ENCODE measurements at regions not wholly inside any gene's neighbourhood (a gene's known extent, or its start where the extent isn't known, plus 50 kb on each side); places are given as distances from the start of the nearest gene placed in this dataset.

GRCh38 chr4:103928370-103928769 is 208.6 kb upstream of the TACR3 start:
- no peak overlapping the region for H3K27ac Mint-ChIP-seq
- no peaks in the 10 kb centered on the region for H3K4me1 ChIP-seq
- H3K27me3 ChIP-seq = no peaks in the 10 kb centered on the region
- no peaks in the 10 kb centered on the region for H3F3A ChIP-seq (ENCODE audit: low read depth)
- H3K4me3 Mint-ChIP-seq = no peak overlapping the region
- no peaks in the 10 kb centered on the region for H4K20me1 ChIP-seq (ENCODE audit: low read depth)
- H3K36me3 Mint-ChIP-seq = no peaks in the 10 kb centered on the region
- DNase-seq (ENCODE audit: low spot score) = no peak
- H3K27me3 Mint-ChIP-seq (ENCODE audit: insufficient read depth, low read depth) = no peaks in the 10 kb centered on the region
- no peak overlapping the region for H3K4me2 ChIP-seq
- TF ChIP-seq CTCF (IDR thresholded peaks at IDR 0.05) (no peak), EZH2 (IDR thresholded peaks at IDR 0.05) (no peak), EZH2phosphoT487 (IDR thresholded peaks at IDR 0.05) (no peak)
- H3K27ac ChIP-seq = no peak overlapping the region
- H3K9me3 ChIP-seq (ENCODE audit: low read depth) = no peaks in the 10 kb centered on the region
- H2AFZ ChIP-seq (replicated peaks) = no peak overlapping the region
- no peaks in the 10 kb centered on the region for H3K79me2 ChIP-seq (ENCODE audit: low read depth)
- no peak overlapping the region for H3K4me3 ChIP-seq
- no peaks in the 10 kb centered on the region for H3K9me3 Mint-ChIP-seq
- no peak overlapping the region for H3K9ac ChIP-seq
- H3K4me1 Mint-ChIP-seq = no peaks in the 10 kb centered on the region
- no peaks in the 10 kb centered on the region for H3K36me3 ChIP-seq

GRCh38 chr4:103923551-103923950 is 203.8 kb upstream of the TACR3 start:
- no peaks in the 10 kb centered on the region for H3K9me3 Mint-ChIP-seq
- H3K27me3 Mint-ChIP-seq (ENCODE audit: insufficient read depth, low read depth) = no peaks in the 10 kb centered on the region
- H3K36me3 Mint-ChIP-seq = no peaks in the 10 kb centered on the region

GRCh38 chr4:103918214-103918613 is 198.4 kb upstream of the TACR3 start:
- no peak for DNase-seq (ENCODE audit: low spot score)
- Histone ChIP-seq H3K27me3 (no peaks in the 10 kb centered on the region), H3K36me3 (no peaks in the 10 kb centered on the region), H3K4me2 (no peak overlapping the region), H3K4me3 (no peak overlapping the region), H3K27ac (no peak overlapping the region), H3K9ac (no peak overlapping the region), H2AFZ (replicated peaks) (no peak overlapping the region), H3F3A (ENCODE audit: low read depth) (no peaks in the 10 kb centered on the region), H3K9me3 (ENCODE audit: low read depth) (no peaks in the 10 kb centered on the region), H3K79me2 (ENCODE audit: low read depth) (no peaks in the 10 kb centered on the region), H4K20me1 (ENCODE audit: low read depth) (no peaks in the 10 kb centered on the region), H3K4me1 (no peaks in the 10 kb centered on the region)
- H3K4me3 Mint-ChIP-seq = no peak overlapping the region
- no peaks in the 10 kb centered on the region for H3K9me3 Mint-ChIP-seq
- no peak overlapping the region for H3K27ac Mint-ChIP-seq
- no peaks in the 10 kb centered on the region for H3K27me3 Mint-ChIP-seq (ENCODE audit: insufficient read depth, low read depth)
- peaks cover 7% of the 10 kb centered on the region for H3K4me1 Mint-ChIP-seq
- TF ChIP-seq CTCF (IDR thresholded peaks at IDR 0.05) (no peak), EZH2phosphoT487 (IDR thresholded peaks at IDR 0.05) (no peak)
- H3K36me3 Mint-ChIP-seq = no peaks in the 10 kb centered on the region

More at GRCh38 chr4:103923551-103923950, 203.8 kb upstream of the TACR3 start:
- no peaks in the 10 kb centered on the region for H3K4me1 ChIP-seq
- no peaks in the 10 kb centered on the region for H3K9me3 ChIP-seq (ENCODE audit: low read depth)
- H3K79me2 ChIP-seq (ENCODE audit: low read depth) = no peaks in the 10 kb centered on the region
- H2AFZ ChIP-seq (replicated peaks) = no peak overlapping the region
- TF ChIP-seq EZH2phosphoT487 (IDR thresholded peaks at IDR 0.05) (no peak), CTCF (IDR thresholded peaks at IDR 0.05) (no peak), EZH2 (IDR thresholded peaks at IDR 0.05) (no peak)
- no peaks in the 10 kb centered on the region for H3K36me3 ChIP-seq
- no peak overlapping the region for H3K4me2 ChIP-seq
- no peaks in the 10 kb centered on the region for H4K20me1 ChIP-seq (ENCODE audit: low read depth)
- H3K27me3 ChIP-seq = no peaks in the 10 kb centered on the region
- H3K4me1 Mint-ChIP-seq = peaks cover 7% of the 10 kb centered on the region
- no peaks in the 10 kb centered on the region for H3F3A ChIP-seq (ENCODE audit: low read depth)
- H3K4me3 Mint-ChIP-seq = no peak overlapping the region
- H3K4me3 ChIP-seq = no peak overlapping the region
- no peak for DNase-seq (ENCODE audit: low spot score)
- H3K27ac Mint-ChIP-seq = no peak overlapping the region
- H3K9ac ChIP-seq = no peak overlapping the region
- no peak overlapping the region for H3K27ac ChIP-seq

Data from neural progenitor cell (in vitro differentiated cells).